GM18499 (cell line): ENCODE measurements at regions not wholly inside any gene's neighbourhood (a gene's known extent, or its start where the extent isn't known, plus 50 kb on each side); places are given as distances from the start of the nearest gene placed in this dataset.

ENCODE experiments used
- ATAC-seq: cut with Tn5 transposase; IDR thresholded peaks from one replicate; pipeline ENCODE4 v1.9.1; 2021; ENCODE audit warnings: moderate number of reproducible peaks; ENCODE audit not compliant: insufficient read depth, unreplicated experiment

- ATAC-seq: no peak
These were observed 103.7 kb downstream of the FOXD1 start for GRCh38 chr5:73344835-73345234.

- no peak for ATAC-seq
These were observed 108.9 kb downstream of the FOXD1 start for GRCh38 chr5:73339711-73340110.

GRCh38 chr5:73339051-73339575 lies 109.5 kb downstream of the FOXD1 start:
- no peak for ATAC-seq

- no peak for ATAC-seq
These were observed 110.1 kb downstream of the FOXD1 start for GRCh38 chr5:73338256-73339050.

GRCh38 chr5:73337586-73338255 lies 110.9 kb downstream of the FOXD1 start:
- ATAC-seq: no peak

- ATAC-seq: no peak
These were observed 112.2 kb downstream of the FOXD1 start for GRCh38 chr5:73336366-73336765.

- no peak for ATAC-seq
These were observed 114.5 kb downstream of the FOXD1 start for GRCh38 chr5:73333944-73334703.

GRCh38 chr5:73330613-73331012 lies 118.0 kb downstream of the FOXD1 start:
- ATAC-seq: no peak

GRCh38 chr5:73328640-73329039 lies 119.9 kb downstream of the FOXD1 start:
- ATAC-seq: no peak

- no peak for ATAC-seq
These were observed 120.6 kb downstream of the FOXD1 start for GRCh38 chr5:73327908-73328455.

- ATAC-seq: no peak
These were observed 123.0 kb downstream of the FOXD1 start for GRCh38 chr5:73325546-73325945.

- no peak for ATAC-seq
These were observed 125.1 kb downstream of the FOXD1 start for GRCh38 chr5:73323466-73323865.

GRCh38 chr5:73322437-73323076 lies 126.0 kb downstream of the FOXD1 start:
- ATAC-seq: no peak

GRCh38 chr5:73321757-73322436 lies 126.7 kb downstream of the FOXD1 start:
- no peak for ATAC-seq

GRCh38 chr5:73319036-73319435 lies 129.5 kb downstream of the FOXD1 start:
- ATAC-seq: no peak

GRCh38 chr5:73318308-73318719 lies 130.3 kb downstream of the FOXD1 start:
- no peak for ATAC-seq

GRCh38 chr5:73317523-73317922 lies 131.1 kb downstream of the FOXD1 start:
- no peak for ATAC-seq

GRCh38 chr5:73314395-73315257 lies 134.0 kb downstream of the FOXD1 start:
- ATAC-seq: no peak
